H1 (cell line): ENCODE measurements at regions not wholly inside any gene's neighbourhood (a gene's known extent, or its start where the extent isn't known, plus 50 kb on each side); places are given as distances from the start of the nearest gene placed in this dataset.

ENCODE experiments used
- CTCF ChIA-PET: fragments of 300-600 bp; sonication (Branson Sonifier 250); formaldehyde crosslinking; loops from one replicate; lab custom pipeline; 2021; ENCODE audit not compliant: partially characterized antibody; lab: Charles Lee
- POLR2A ChIA-PET: fragments of 300-600 bp; sonication (Branson Sonifier 250); formaldehyde crosslinking; loops from one replicate; lab custom pipeline; 2021; ENCODE audit warnings: inconsistent platforms; ENCODE audit not compliant: partially characterized antibody; lab: Charles Lee
- DNase-seq, 2 experiments: peaks; one replicate each; pipeline versions ENCODE4 v3.0.0 to v3.0.0-alpha.2; 2010 to 2022; ENCODE audit warnings: low spot score in 2 of 2, low read depth in 1 of 2, mixed read lengths in 1 of 2
- FAIRE-seq: peaks from 2 replicates; lab custom pipeline; 2011; peaks lifted over from hg19 to GRCh38; lab: Jason Lieb, UNC
- H2AFZ ChIP-seq: 2 replicates; pipeline ENCODE4 v1.8.1; 2012; ENCODE audit warnings: low read length, inconsistent platforms
- H2AK5ac ChIP-seq: 2 replicates; pipeline ENCODE4 v1.6.1; 2013; ENCODE audit warnings: low read depth, low read length
- H2BK120ac ChIP-seq: replicated peaks from 2 replicates; pipeline ENCODE3; 2013; ENCODE audit warnings: low read depth, low read length, inconsistent platforms
- H2BK12ac ChIP-seq: 2 replicates; pipeline ENCODE4 v1.6.1; 2013; ENCODE audit warnings: low read depth, low read length
- H2BK15ac ChIP-seq: 2 replicates; pipeline ENCODE4 v1.6.1; 2013; ENCODE audit warnings: low read length
- H2BK20ac ChIP-seq: 2 replicates; pipeline ENCODE4 v1.6.1; 2013; ENCODE audit warnings: low read length
- H2BK5ac ChIP-seq: 2 replicates; pipeline ENCODE4 v1.6.1; 2013; ENCODE audit warnings: low read depth, low read length
- H3K14ac ChIP-seq: 2 replicates; pipeline ENCODE4 v1.6.1; 2013; ENCODE audit warnings: inconsistent platforms; ENCODE audit not compliant: insufficient read length
- H3K18ac ChIP-seq: 2 replicates; pipeline ENCODE4 v1.6.1; 2013; ENCODE audit warnings: low read length; ENCODE audit errors: extremely low read depth
- H3K23ac ChIP-seq: 2 replicates; pipeline ENCODE4 v1.6.1; 2013; ENCODE audit warnings: inconsistent platforms; ENCODE audit not compliant: insufficient read length
- H3K23me2 ChIP-seq: 2 replicates; pipeline ENCODE4 v1.6.1; 2013; ENCODE audit warnings: low read depth, low read length
- H3K27ac ChIP-seq: 2 replicates; pipeline ENCODE4 v1.6.1; 2011; ENCODE audit warnings: low read depth, low read length, inconsistent platforms
- H3K27me3 ChIP-seq, 4 experiments: replicated peaks in 1 of 4; 1 replicate in 1 of 4; 2 replicates in 3 of 4; pipeline versions ENCODE4 v1.6.1 to v1.8.1; 2011 to 2013; ENCODE audit warnings: low read length in 3 of 4, mild to moderate bottlenecking in 3 of 4, inconsistent platforms in 2 of 4, mixed read lengths in 2 of 4, moderate library complexity in 1 of 4; ENCODE audit not compliant: control insufficient read depth in 3 of 4, insufficient read depth in 3 of 4; ENCODE audit errors: extremely low read depth in 1 of 4
- H3K36me3 ChIP-seq, 4 experiments: 2 replicates each; pipeline versions ENCODE4 v1.6.1 to v1.8.1; 2011 to 2013; ENCODE audit warnings: mild to moderate bottlenecking in 4 of 4, low read length in 3 of 4, moderate library complexity in 2 of 4, control low read depth in 1 of 4, inconsistent platforms in 1 of 4; ENCODE audit not compliant: insufficient read depth in 4 of 4, control insufficient read depth in 2 of 4
- H3K4ac ChIP-seq: replicated peaks from 2 replicates; pipeline ENCODE3; 2013; ENCODE audit warnings: low read length, low read depth, mixed read lengths, inconsistent platforms; ENCODE audit not compliant: insufficient read length
- H3K4me1 ChIP-seq, 4 experiments: replicated peaks in 1 of 4; 1 replicate in 1 of 4; 2 replicates in 3 of 4; pipeline versions ENCODE4 v1.6.1 to v1.8.1; 2011 to 2013; ENCODE audit warnings: low read length in 3 of 4, inconsistent platforms in 2 of 4, mixed read lengths in 1 of 4; ENCODE audit not compliant: insufficient read depth in 4 of 4, control insufficient read depth in 3 of 4
- H3K4me2 ChIP-seq, 2 experiments: 2 replicates each; pipeline versions ENCODE4 v1.6.1 to v1.8.1; 2011 to 2013; ENCODE audit warnings: low read depth in 2 of 2, low read length in 2 of 2, control low read depth in 1 of 2, inconsistent platforms in 1 of 2, mild to moderate bottlenecking in 1 of 2; ENCODE audit not compliant: insufficient read depth in 1 of 2
- H3K4me3 ChIP-seq, 4 experiments: fragments of 200-600, 300-600 bp in 1 of 4; sonication (generic), shearing (Covaris generic), sonication (Bioruptor Twin) in 1 of 4; 2 replicates each; pipeline versions ENCODE4 v1.5.1 to v1.8.1; 2011 to 2016; ENCODE audit warnings: low read length in 4 of 4, low read depth in 3 of 4, control low read depth in 2 of 4, inconsistent platforms in 2 of 4, mild to moderate bottlenecking in 2 of 4, mixed read lengths in 1 of 4, moderate library complexity in 1 of 4; ENCODE audit not compliant: insufficient read depth in 2 of 4; ENCODE audit errors: extremely low read depth in 1 of 4
- H3K56ac ChIP-seq: replicated peaks from 2 replicates; pipeline ENCODE3; 2013; ENCODE audit warnings: low read depth, mild to moderate bottlenecking, mixed read lengths, low read length, inconsistent platforms; ENCODE audit not compliant: insufficient read length
- H3K79me1 ChIP-seq: 2 replicates; pipeline ENCODE4 v1.6.1; 2013; ENCODE audit warnings: low read depth, low read length, control low read depth
- H3K79me2 ChIP-seq, 2 experiments: 2 replicates each; pipeline versions ENCODE4 v1.6.1 to v1.8.1; 2012 to 2013; ENCODE audit warnings: low read length in 2 of 2, mild to moderate bottlenecking in 2 of 2, inconsistent platforms in 1 of 2; ENCODE audit not compliant: insufficient read depth in 2 of 2, control insufficient read depth in 1 of 2
- H3K9ac ChIP-seq, 4 experiments: replicated peaks in 1 of 4; 1 replicate in 1 of 4; 2 replicates in 3 of 4; pipeline versions ENCODE4 v1.6.1 to v1.8.1; 2011 to 2013; ENCODE audit warnings: low read depth in 3 of 4, low read length in 3 of 4, control low read depth in 2 of 4, mild to moderate bottlenecking in 2 of 4, moderate library complexity in 2 of 4, inconsistent platforms in 1 of 4; ENCODE audit errors: extremely low read depth in 1 of 4
- H3K9me3 ChIP-seq, 2 experiments: 2 replicates each; pipeline versions ENCODE4 v1.6.1 to v1.8.1; 2012 to 2013; ENCODE audit warnings: mild to moderate bottlenecking in 2 of 2, moderate library complexity in 2 of 2, control low read depth in 1 of 2, inconsistent platforms in 1 of 2, low read depth in 1 of 2, low read length in 1 of 2, mixed read lengths in 1 of 2; ENCODE audit not compliant: insufficient read depth in 2 of 2
- H4K20me1 ChIP-seq, 2 experiments: replicated peaks in 1 of 2; 2 replicates each; pipeline versions ENCODE3 to v1.8.1; 2011 to 2013; ENCODE audit warnings: inconsistent platforms in 2 of 2, low read length in 2 of 2, mild to moderate bottlenecking in 1 of 2; ENCODE audit not compliant: insufficient read depth in 2 of 2, control insufficient read depth in 1 of 2
- H4K5ac ChIP-seq: 2 replicates; pipeline ENCODE4 v1.6.1; 2013; ENCODE audit warnings: low read length, low read depth, mixed read lengths, inconsistent platforms; ENCODE audit not compliant: insufficient read length
- H4K8ac ChIP-seq: 2 replicates; pipeline ENCODE4 v1.8.0; 2013; ENCODE audit warnings: mild to moderate bottlenecking, moderate library complexity, low read length, inconsistent platforms; ENCODE audit not compliant: insufficient read depth; ENCODE audit errors: extremely low read depth
- H4K91ac ChIP-seq: replicated peaks from 2 replicates; pipeline ENCODE3; 2013; ENCODE audit warnings: low read length, mixed read lengths, inconsistent platforms; ENCODE audit not compliant: insufficient read length
- ATF2 ChIP-seq: IDR thresholded peaks from 2 replicates; pipeline ENCODE4 v1.6.1; 2012; ENCODE audit warnings: low read length, inconsistent platforms
- ATF3 ChIP-seq: IDR thresholded peaks from 2 replicates; pipeline ENCODE4 v1.6.1; 2011; ENCODE audit warnings: low read depth, mild to moderate bottlenecking, low read length; ENCODE audit not compliant: insufficient read depth
- BACH1 ChIP-seq: IDR thresholded peaks from 2 replicates; pipeline ENCODE4 v1.6.1; 2012; ENCODE audit warnings: low read length, improper control_type of control experiment
- BCL11A ChIP-seq, 2 experiments: IDR thresholded peaks; one replicate each; pipeline ENCODE4 v1.6.1; 2011; ENCODE audit warnings: low read depth in 2 of 2, low read length in 2 of 2, mild to moderate bottlenecking in 2 of 2
- CEBPB ChIP-seq: IDR thresholded peaks from 2 replicates; pipeline ENCODE4 v1.6.1; 2012; ENCODE audit warnings: low read depth, low read length
- KDM1A ChIP-seq: fragments of 200-600, 300-600 bp; sonication (generic); IDR thresholded peaks from 2 replicates; pipeline ENCODE4 v1.7.1; 2016; ENCODE audit warnings: mild to moderate bottlenecking, low read length, borderline replicate concordance
- POLR2A ChIP-seq, 2 experiments: IDR thresholded peaks; 1 replicate in 1 of 2; 2 replicates in 1 of 2; pipeline ENCODE4 v1.6.1; 2011; ENCODE audit warnings: low read depth in 2 of 2, low read length in 2 of 2, mild to moderate bottlenecking in 2 of 2; ENCODE audit errors: control extremely low read depth in 1 of 2
- YY1 ChIP-seq: IDR thresholded peaks from 2 replicates; pipeline ENCODE4 v1.6.1; 2011; ENCODE audit warnings: low read depth, mild to moderate bottlenecking, low read length
- WGBS, 2 experiments: shearing (Covaris generic) in 1 of 2; methylation state at CpG; one replicate each; pipeline versions ENCODE4 v1.1.6 to v1.1.7; 2013 to 2015; ENCODE audit warnings: low lambda C conversion rate in 2 of 2, mixed read lengths in 2 of 2, inconsistent platforms in 1 of 2, low coverage in 1 of 2, missing lambda C conversion rate in 1 of 2; ENCODE audit not compliant: insufficient replicate concordance in 2 of 2, insufficient coverage in 1 of 2, insufficient read length in 1 of 2; ENCODE audit errors: extremely low coverage in 1 of 2, missing lambda C conversion rate in 1 of 2; 5-methylcytosine and 5-hydroxymethylcytosine counted together

DNA sequence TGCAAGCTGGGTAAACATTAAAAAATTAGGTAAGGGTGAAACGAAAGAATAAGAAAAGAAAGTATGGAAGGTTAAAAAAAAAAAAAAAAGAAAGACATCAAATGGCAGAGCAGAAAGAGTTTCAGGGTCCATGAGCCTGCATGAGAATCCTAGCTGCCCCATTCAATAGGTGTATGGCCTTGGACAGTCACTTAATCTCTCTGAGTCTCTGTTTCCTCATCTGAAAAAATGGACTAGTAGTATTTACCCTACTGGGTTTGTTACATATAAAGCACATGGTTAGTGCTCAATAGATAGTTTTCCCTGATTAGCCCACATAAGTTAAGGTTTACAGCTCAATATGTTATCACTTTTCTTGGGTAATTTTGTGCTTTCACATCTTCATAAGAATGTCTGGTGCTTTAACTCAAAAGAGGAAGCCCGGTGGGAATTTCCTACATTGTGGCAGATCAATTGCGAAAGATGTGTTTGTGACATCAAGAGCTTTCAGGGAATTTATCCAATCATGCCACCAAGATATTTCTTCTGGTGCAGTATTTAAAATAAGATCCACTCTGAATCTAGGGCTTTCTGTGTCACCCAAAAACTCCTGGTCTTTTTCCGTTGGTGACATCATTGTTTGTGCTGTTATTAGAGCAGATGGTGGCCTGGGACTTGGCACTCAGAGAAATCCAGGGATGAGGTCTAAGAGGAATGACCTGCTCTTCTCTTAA is 57.2 kb upstream of the UBE2E1 start:
- DNase-seq = no peak
- Histone ChIP-seq H2BK15ac (no peak overlapping the region), H3K18ac (no peak overlapping the region), H3K36me3 (no peaks in the 10 kb centered on the region), H3K79me2 (no peaks in the 10 kb centered on the region), H4K5ac (no peak overlapping the region), H2AK5ac (no peak overlapping the region), H3K14ac (no peak overlapping the region), H4K91ac (no peak overlapping the region), H2BK20ac (no peak overlapping the region), H3K27me3 (peaks cover 3 to 20% (median 16%) of the 10 kb centered on the region in 4 experiments), H3K9me3 (no peaks in the 10 kb centered on the region), H3K9ac (no peak overlapping the region), H2AFZ (no peak overlapping the region), H3K4me2 (no peak overlapping the region), H3K4ac (no peak overlapping the region), H2BK5ac (no peak overlapping the region), H4K20me1 (no peaks in the 10 kb centered on the region), H3K23ac (no peak overlapping the region), H3K4me1 (peaks cover 14 to 25% (median 19%) of the 10 kb centered on the region in 4 experiments), H2BK12ac (no peak overlapping the region), H3K27ac (no peak overlapping the region), H2BK120ac (no peak overlapping the region), H4K8ac (no peak overlapping the region), H3K56ac (no peak overlapping the region), H3K4me3 (no peak overlapping the region), H3K79me1 (no peaks in the 10 kb centered on the region), H3K23me2 (peaks cover 6% of the 10 kb centered on the region; the same call in 1 of the 2 replicates)
- FAIRE-seq = no peak
- WGBS, 2 experiments = 79 to 100% methylated on average over 1 to 4 of the region's 4 CpGs
- POLR2A ChIA-PET = interaction anchor here (1.3 to 2.9 kb wide), 2 partner anchors 62 to 169 kb away, joined by 4 to 13 read pairs; partner anchors contain the start of genes NKIRAS1 and RPL15
- CTCF ChIA-PET = interaction anchor here (0.7 kb wide), 1 partner anchor 13 kb away, joined by 3 read pairs; no protein-coding TSS in a partner anchor
- TF ChIP-seq ATF3 (no peak), YY1 (no peak), POLR2A (IDR thresholded peaks at IDR 0.05; ENCODE audit: control extremely low read depth in 1 of 2, low read depth in 2 of 2, low read length in 2 of 2) (no peak), BACH1 (no peak), CEBPB (no peak), BCL11A (IDR thresholded peaks at IDR 0.05; ENCODE audit: low read depth in 2 of 2, low read length in 2 of 2) (no peak), ATF2 (no peak), KDM1A (no peak)
